Subcutaneous abdominal adipose tissue (tissue), 5 donors: ENCODE measurements at regions not wholly inside any gene's neighbourhood (a gene's known extent, or its start where the extent isn't known, plus 50 kb on each side); places are given as distances from the start of the nearest gene placed in this dataset.
"Not testable (repeated sequence)": the region's sequence is repeated elsewhere in the genome, so short reads cannot be mapped to it uniquely, and the experiment has no call there.

Experiments
- H3K27ac ChIP-seq: one replicate; pipeline ENCODE4 v1.7.0; 2013; ENCODE audit warnings: low read depth, mild to moderate bottlenecking, inconsistent platforms, low read length, moderate library complexity
- H3K27me3 ChIP-seq, 5 donors: one replicate each; pipeline ENCODE4 v1.7.0; 2013; ENCODE audit warnings: low read length in 5 of 5, inconsistent platforms in 1 of 5; ENCODE audit not compliant: control insufficient read depth in 5 of 5, insufficient read depth in 4 of 5
- H3K36me3 ChIP-seq, 5 donors: one replicate each; pipeline ENCODE4 v1.7.0; 2013; ENCODE audit warnings: low read length in 5 of 5; ENCODE audit not compliant: control insufficient read depth in 5 of 5, insufficient read depth in 5 of 5
- H3K4me1 ChIP-seq, 5 donors: one replicate each; pipeline ENCODE4 v1.7.0; 2013; ENCODE audit warnings: low read length in 5 of 5, mild to moderate bottlenecking in 3 of 5, moderate library complexity in 1 of 5; ENCODE audit not compliant: control insufficient read depth in 5 of 5, insufficient read depth in 5 of 5
- H3K4me3 ChIP-seq, 5 donors: one replicate each; pipeline ENCODE4 v1.7.0; 2013; ENCODE audit warnings: low read length in 5 of 5, low read depth in 1 of 5
- H3K9ac ChIP-seq, 5 donors: one replicate each; pipeline ENCODE4 v1.7.0; 2013; ENCODE audit warnings: low read length in 5 of 5, mild to moderate bottlenecking in 4 of 5, moderate library complexity in 3 of 5
- H3K9me3 ChIP-seq, 5 donors: one replicate each; pipeline ENCODE4 v1.7.0; 2013; ENCODE audit warnings: low read length in 5 of 5; ENCODE audit not compliant: control insufficient read depth in 5 of 5
- donor health status: healthy.
- donor health status: healthy.
- donor health status: healthy.
- donor health status: healthy.
- donor health status: healthy.

DNA sequence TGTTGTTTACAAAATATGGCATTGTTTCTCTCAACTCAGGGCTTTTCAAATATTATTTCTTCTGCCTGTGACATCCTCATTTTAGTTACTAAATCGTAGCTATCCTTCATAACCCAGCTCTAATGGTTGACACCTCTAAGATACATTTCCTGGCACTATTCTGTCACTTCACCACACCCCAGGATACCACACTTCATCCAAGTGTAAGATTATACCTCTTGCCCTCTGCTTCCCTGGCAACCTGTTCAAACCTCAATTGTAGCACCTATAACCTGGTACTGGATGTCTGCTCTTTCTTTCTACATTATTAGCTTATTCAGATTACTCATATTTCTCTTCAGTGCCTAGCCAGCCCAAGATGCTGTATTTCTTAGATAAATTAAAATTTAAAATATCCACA, 175.7 kb upstream of the SPIN4 start:
- no peak overlapping the region for H3K4me3 ChIP-seq
- no peak overlapping the region for H3K9ac ChIP-seq
- H3K9me3 ChIP-seq, result peaks cover 2 to 10% (median 5%) of the 10 kb centered on the region in 5 donors
- no peak overlapping the region for H3K27ac ChIP-seq
- no peaks in the 10 kb centered on the region for H3K27me3 ChIP-seq
- H3K4me1 ChIP-seq, result no peaks in the 10 kb centered on the region
- H3K36me3 ChIP-seq, result no peaks in the 10 kb centered on the region

DNA sequence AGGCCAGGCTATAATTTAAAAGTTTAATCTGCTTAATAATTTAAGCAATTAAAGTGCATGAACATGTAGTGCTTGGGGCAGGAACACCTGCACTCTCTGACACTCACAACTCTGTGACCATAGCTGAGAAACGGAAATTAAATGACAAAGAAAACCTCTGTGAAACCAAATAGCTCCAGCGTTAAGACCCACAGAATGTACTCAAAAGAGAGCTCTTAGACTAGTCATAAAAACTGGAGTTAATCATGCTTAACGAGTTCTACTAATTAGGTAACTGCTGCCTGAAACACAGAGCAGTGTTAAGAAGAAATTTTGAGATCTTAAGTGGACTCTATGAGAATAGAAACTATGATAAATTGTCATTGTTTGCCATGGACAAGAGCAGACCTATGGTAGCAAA, 174.4 kb upstream of the SPIN4 start:
- Histone ChIP-seq H3K27ac (no peak overlapping the region), H3K4me1 (no peaks in the 10 kb centered on the region), H3K27me3 (no peaks in the 10 kb centered on the region), H3K9me3 (peaks cover 2 to 6% (median 5%) of the 10 kb centered on the region in 5 donors), H3K4me3 (no peak overlapping the region), H3K9ac (no peak overlapping the region), H3K36me3 (no peaks in the 10 kb centered on the region)

DNA sequence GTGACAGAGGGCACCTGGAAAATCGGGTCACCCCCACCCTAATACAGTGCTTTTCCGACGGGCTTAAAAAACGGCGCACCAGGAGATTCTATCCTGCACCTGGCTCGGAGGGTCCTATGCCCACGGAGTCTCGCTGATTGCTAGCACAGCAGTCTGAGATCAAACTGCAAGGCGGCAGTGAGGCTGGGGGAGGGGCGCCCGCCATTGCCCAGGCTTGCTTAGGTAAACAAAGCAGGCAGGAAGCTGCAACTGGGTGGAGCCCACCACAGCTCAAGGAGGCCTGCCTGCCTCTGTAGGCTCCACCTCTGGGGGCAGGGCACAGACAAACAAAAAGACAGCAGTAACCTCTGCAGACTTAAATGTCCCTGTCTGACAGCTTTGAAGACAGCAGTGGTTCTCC, 168.2 kb upstream of the SPIN4 start:
- H3K36me3 ChIP-seq, H3K4me3 ChIP-seq, H3K9me3 ChIP-seq, H3K9ac ChIP-seq, H3K27ac ChIP-seq, H3K27me3 ChIP-seq: not testable (repeated sequence)
- peaks cover 0 to 13% (median under 1%) of the 10 kb centered on the region in 5 donors for H3K4me1 ChIP-seq

DNA sequence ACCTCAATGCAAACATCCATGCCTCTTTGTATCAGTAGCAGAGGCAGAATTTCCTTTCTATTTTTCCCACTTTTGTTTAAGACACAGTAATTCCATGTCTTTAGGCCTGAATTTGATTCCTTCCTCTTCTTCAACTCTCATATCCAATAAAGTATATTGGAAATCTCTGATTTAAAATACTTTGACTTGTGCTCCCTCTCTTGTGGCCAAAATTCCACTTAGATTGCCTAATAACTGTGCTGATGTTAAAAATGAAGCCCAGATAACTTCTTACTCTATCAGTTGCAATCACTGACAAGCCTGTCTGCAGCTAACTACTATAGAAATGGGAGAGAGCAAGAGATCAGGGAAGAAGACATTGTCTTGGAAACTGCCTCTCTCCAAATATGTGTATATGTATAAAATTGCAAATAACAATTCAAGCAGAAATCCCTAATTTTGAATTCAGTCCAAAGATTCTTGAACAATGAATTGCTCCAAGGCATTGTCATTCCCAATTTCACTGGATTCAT, 163.5 kb upstream of the SPIN4 start:
- H3K9ac ChIP-seq, result no peak overlapping the region
- H3K4me1 ChIP-seq, result peaks cover 0 to 21% (median 7%) of the 10 kb centered on the region in 5 donors
- peaks cover 0 to 2% (median 0%) of the 10 kb centered on the region in 5 donors for H3K27me3 ChIP-seq
- H3K9me3 ChIP-seq, result peaks cover 0 to 2% (median 0%) of the 10 kb centered on the region in 5 donors
- H3K4me3 ChIP-seq, result no peak overlapping the region
- no peak overlapping the region for H3K27ac ChIP-seq
- H3K36me3 ChIP-seq, result no peaks in the 10 kb centered on the region

DNA sequence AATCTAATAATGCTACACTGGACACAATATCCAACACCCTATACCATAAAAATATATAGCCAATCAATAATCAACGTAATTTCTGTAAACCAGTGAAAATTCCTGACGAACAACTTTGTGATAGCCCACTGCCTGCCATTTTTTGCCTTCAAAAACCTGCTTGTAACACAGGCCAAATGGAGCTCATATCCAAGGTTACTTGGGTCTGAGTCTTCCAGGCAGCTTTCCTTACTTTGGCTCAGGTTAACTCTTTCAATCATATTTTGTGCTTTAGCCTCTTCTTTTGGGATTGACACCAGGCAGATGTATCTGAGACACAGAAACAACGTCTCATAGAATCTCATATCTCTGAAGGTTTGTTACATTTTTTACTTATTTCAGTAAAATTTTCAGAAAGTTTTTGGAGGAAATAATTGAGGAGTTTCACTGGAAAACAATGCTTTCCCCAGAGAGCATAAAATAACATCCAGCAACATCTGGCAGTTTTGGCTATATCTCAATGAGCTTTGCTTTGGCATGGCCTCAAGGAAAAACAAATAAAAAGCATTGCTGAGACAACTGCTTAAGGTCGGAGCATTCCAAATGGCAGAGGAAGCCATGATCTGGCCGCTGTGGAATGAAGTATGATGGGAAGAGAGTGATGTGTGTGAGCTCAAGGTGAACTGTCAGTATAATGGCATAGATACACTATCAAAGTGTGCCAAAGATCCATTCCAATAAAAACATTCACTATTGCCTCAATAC, 162.9 kb upstream of the SPIN4 start:
- Histone ChIP-seq H3K9me3 (peaks cover 0 to 2% (median 0%) of the 10 kb centered on the region in 5 donors), H3K36me3 (no peaks in the 10 kb centered on the region), H3K27me3 (peaks cover 0 to under 1% (median 0%) of the 10 kb centered on the region in 5 donors), H3K27ac (no peak overlapping the region), H3K9ac (no peak overlapping the region), H3K4me3 (no peak overlapping the region), H3K4me1 (peaks cover 0 to 21% (median 7%) of the 10 kb centered on the region in 5 donors)

DNA sequence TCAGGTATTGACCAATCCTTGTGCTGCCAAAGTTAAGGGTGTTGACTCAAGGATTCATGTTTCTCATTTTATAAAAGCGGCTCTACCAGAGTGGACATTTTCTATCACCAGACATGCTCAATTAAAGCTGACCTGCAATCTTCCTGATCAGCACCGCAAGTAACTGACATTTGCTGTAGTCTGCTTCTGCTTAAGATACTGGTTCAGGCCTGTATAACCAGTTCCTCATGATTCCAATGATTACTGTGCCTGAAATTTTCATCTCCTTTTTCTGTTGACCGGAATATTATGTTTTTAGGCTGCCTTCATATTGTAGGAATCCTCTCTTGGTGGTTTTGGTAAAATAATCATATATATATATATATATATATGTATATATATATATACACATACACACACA, 160.2 kb upstream of the SPIN4 start:
- Histone ChIP-seq H3K4me1 (peaks cover 0 to 21% (median 7%) of the 10 kb centered on the region in 5 donors), H3K9me3 (no peaks in the 10 kb centered on the region), H3K4me3 (no peak overlapping the region), H3K36me3 (no peaks in the 10 kb centered on the region), H3K9ac (no peak overlapping the region), H3K27ac (no peak overlapping the region), H3K27me3 (no peaks in the 10 kb centered on the region)

DNA sequence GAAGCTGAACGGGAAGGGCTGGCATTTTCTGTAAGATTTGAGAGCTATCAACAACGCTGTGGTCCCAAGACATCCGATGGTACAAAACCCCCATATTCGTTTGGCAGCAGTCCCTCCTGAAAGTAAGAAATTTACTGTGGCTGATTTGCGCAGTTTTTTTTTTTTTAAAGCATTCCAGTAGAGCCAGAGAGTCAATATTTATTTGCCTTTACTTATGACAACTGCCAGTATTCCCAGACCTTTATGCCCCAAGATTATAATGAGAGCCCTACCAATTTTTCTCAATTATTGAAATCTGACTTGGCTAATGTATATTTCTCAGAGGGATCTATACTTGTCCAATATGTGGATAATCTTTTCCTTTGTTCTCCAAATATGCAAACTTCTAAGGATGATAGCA, 157.5 kb upstream of the SPIN4 start:
- Histone ChIP-seq H3K36me3 (no peaks in the 10 kb centered on the region), H3K4me3 (no peak overlapping the region), H3K9ac (no peak overlapping the region)

DNA sequence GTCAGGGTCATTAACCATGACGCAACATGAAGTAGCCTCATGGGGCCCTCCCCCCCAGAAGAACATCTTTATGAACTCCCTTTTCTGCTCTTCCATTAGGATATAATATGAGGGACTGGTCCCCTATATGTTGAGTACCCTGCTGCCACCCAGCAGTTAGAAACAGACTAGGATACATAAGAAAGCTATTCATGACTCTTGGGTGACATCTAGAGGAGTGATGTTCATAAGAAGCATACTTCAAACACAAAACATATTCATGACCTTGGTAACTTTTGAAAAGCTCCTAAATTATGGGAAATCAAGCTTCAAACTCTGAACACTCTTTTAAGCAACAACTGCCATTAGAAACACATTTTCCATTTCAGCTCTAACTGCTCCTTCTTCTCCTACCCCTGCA, 155.2 kb upstream of the SPIN4 start:
- H3K9me3 ChIP-seq, result no peaks in the 10 kb centered on the region

More for the DNA sequence above, 157.5 kb upstream of the SPIN4 start:
- Histone ChIP-seq H3K9me3 (no peaks in the 10 kb centered on the region), H3K27me3 (no peaks in the 10 kb centered on the region), H3K27ac (no peak overlapping the region), H3K4me1 (peaks cover 0 to under 1% (median 0%) of the 10 kb centered on the region in 5 donors)

DNA sequence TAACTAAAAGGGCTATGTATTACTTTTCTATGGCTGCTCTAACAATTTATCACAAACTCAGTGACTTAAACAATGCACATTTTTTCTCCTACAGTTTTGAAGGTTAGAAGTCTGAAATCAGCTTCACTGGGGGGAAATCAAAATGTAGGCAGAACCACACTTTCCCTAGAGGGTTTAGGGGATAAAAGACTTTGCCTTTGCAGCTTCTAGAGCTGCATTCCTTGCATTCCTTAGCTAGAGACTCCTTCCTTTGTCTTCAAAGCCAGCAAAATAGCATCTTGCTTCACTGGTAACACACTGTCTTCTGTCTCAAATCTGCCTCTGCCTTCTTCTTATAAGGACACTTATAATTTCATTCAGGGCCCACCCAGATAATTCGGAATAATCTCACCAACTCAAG, 152.4 kb upstream of the SPIN4 start:
- Histone ChIP-seq H3K27ac (no peak overlapping the region), H3K4me3 (no peak overlapping the region), H3K4me1 (no peaks in the 10 kb centered on the region), H3K9ac (no peak overlapping the region), H3K36me3 (no peaks in the 10 kb centered on the region), H3K9me3 (peaks cover 0 to 7% (median 0%) of the 10 kb centered on the region in 5 donors), H3K27me3 (no peaks in the 10 kb centered on the region)

More for the DNA sequence above, 155.2 kb upstream of the SPIN4 start:
- H3K9ac ChIP-seq, result no peak overlapping the region
- H3K4me3 ChIP-seq, result no peak overlapping the region
- no peaks in the 10 kb centered on the region for H3K27me3 ChIP-seq
- no peaks in the 10 kb centered on the region for H3K4me1 ChIP-seq
- no peak overlapping the region for H3K27ac ChIP-seq
- H3K36me3 ChIP-seq, result no peaks in the 10 kb centered on the region

DNA sequence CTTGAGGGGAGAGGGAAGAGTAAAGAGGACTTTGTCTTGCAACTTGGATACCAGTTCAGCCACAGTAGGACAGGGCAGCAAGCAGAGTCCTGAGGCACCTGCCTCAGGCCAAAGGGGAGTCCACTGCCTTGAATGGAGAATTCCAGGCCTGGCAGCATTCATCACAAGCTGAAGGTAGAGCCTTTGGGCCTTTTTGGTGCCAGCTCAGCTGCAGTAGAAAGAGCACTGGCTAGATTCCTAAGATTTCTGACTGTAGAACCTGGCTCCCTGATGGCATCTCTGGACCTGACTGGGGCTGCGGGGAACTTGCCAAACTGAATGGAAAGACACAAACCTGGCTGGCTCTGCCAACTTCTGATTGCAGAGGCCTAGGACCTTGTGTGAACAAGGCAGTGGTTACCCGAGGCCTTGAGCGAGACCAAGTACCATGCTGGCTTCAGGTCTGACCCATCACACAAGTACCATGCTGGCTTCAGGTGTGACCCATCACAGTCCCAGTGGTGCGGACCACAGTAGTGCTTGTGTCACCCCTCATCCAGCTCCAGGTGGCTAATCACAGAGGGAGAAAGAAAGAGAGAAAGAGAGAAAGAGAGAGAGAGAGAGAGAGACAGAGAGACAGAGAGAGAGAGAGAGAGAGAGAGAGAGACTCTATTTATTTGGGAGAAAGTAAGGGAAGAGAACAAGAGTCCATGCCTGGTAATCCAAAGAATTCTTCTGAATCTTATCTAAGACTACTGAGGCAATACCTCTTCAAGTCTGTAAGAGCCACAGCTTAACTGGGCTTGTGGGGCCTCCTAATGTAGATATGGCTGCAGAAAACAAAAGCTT, 137.6 kb upstream of the SPIN4 start:
- H3K27ac ChIP-seq, result no peak overlapping the region
- no peak overlapping the region for H3K4me3 ChIP-seq
- H3K27me3 ChIP-seq, result peaks cover 0 to 3% (median 0%) of the 10 kb centered on the region in 5 donors
- peaks cover 0 to 3% (median 0%) of the 10 kb centered on the region in 5 donors for H3K9me3 ChIP-seq
- no peaks in the 10 kb centered on the region for H3K4me1 ChIP-seq
- no peaks in the 10 kb centered on the region for H3K36me3 ChIP-seq
- H3K9ac ChIP-seq, result no peak overlapping the region
